ENCODE measurements at regions not wholly inside any gene's neighbourhood (a gene's known extent, or its start where the extent isn't known, plus 50 kb on each side); places are given as distances from the start of the nearest gene placed in this dataset.
"Not testable (repeated sequence)": the region's sequence is repeated elsewhere in the genome, so short reads cannot be mapped to it uniquely, and the experiment has no call there.

GRCh38 chr13:50377726-50378270 lies 362.6 kb downstream of the KCNRG start:
- intact Hi-C loops (cut with micrococcal nuclease) = no loop called here

- intact Hi-C loops (cut with micrococcal nuclease) = no loop called here
Observed at GRCh38 chr13:50378509-50379044, 363.3 kb downstream of the KCNRG start.

GRCh38 chr13:50379584-50379983 lies 364.3 kb downstream of the KCNRG start:
- intact Hi-C loops (cut with micrococcal nuclease) = no loop called here

- intact Hi-C loops (cut with micrococcal nuclease) = no loop called here
Observed at GRCh38 chr13:50380905-50381304, 365.7 kb downstream of the KCNRG start.

GRCh38 chr13:50382511-50382910 lies 367.3 kb downstream of the KCNRG start:
- intact Hi-C loops (cut with micrococcal nuclease) = no loop called here

GRCh38 chr13:50382951-50383350 lies 367.7 kb downstream of the KCNRG start:
- intact Hi-C loops (cut with micrococcal nuclease) = no loop called here

- intact Hi-C loops (cut with micrococcal nuclease) = no loop called here
Observed at GRCh38 chr13:50384724-50385123, 369.5 kb downstream of the KCNRG start.

- intact Hi-C loops (cut with micrococcal nuclease) = no loop called here
Observed at GRCh38 chr13:50386541-50387050, 371.4 kb downstream of the KCNRG start.

- intact Hi-C loops (cut with micrococcal nuclease) = no loop called here
Observed at GRCh38 chr13:50387051-50387581, 371.9 kb downstream of the KCNRG start.

GRCh38 chr13:50388481-50388880 lies 373.2 kb downstream of the KCNRG start:
- intact Hi-C loops (cut with micrococcal nuclease) = no loop called here

- intact Hi-C loops (cut with micrococcal nuclease) = no loop called here
Observed at GRCh38 chr13:50389726-50390125, 374.5 kb downstream of the KCNRG start.

GRCh38 chr13:50390503-50391248 lies 375.4 kb downstream of the KCNRG start:
- intact Hi-C loops (cut with micrococcal nuclease) = no loop called here

- intact Hi-C loops (cut with micrococcal nuclease) = no loop called here
Observed at GRCh38 chr13:50392977-50393376, 377.7 kb downstream of the KCNRG start.

- intact Hi-C loops (cut with micrococcal nuclease) = no loop called here
Observed at GRCh38 chr13:50393628-50394027, 378.4 kb downstream of the KCNRG start.

GRCh38 chr13:50396001-50396400 lies 380.8 kb downstream of the KCNRG start:
- intact Hi-C loops (cut with micrococcal nuclease) = no loop called here

- intact Hi-C loops (cut with micrococcal nuclease) = not testable (repeated sequence)
Observed at GRCh38 chr13:50396618-50397017, 381.4 kb downstream of the KCNRG start.

GRCh38 chr13:50400035-50400726 lies 384.9 kb downstream of the KCNRG start:
- intact Hi-C loops (cut with micrococcal nuclease) = no loop called here

- intact Hi-C loops (cut with micrococcal nuclease) = no loop called here
Observed at GRCh38 chr13:50401049-50401505, 385.8 kb downstream of the KCNRG start.

GRCh38 chr13:50401721-50402465 lies 386.6 kb downstream of the KCNRG start:
- intact Hi-C loops (cut with micrococcal nuclease) = no loop called here

- intact Hi-C loops (cut with micrococcal nuclease) = no loop called here
Observed at GRCh38 chr13:50403311-50403710, 388.1 kb downstream of the KCNRG start.

- intact Hi-C loops (cut with micrococcal nuclease) = no loop called here
Observed at GRCh38 chr13:50404116-50404515, 388.9 kb downstream of the KCNRG start.

Measured in T-helper 2 cell treated with Interferon-gamma antibody and Interleukin-4, amounts not matched to agents 100 ng/mL and 5 ng/mL, for 36 hours (primary cell).